OCI-LY1 (cell line): ENCODE measurements at regions not wholly inside any gene's neighbourhood (a gene's known extent, or its start where the extent isn't known, plus 50 kb on each side); places are given as distances from the start of the nearest gene placed in this dataset.

Source experiments
- EZH2 ChIP-seq: fragments of 200-600 bp; sonication (generic), shearing (Covaris generic); IDR thresholded peaks from 2 replicates; pipeline ENCODE4 v1.8.0; 2017; ENCODE audit warnings: borderline replicate concordance, mixed run types, mild to moderate bottlenecking, antibody characterized with exemption, low read length, moderate library complexity, mixed read lengths
- TF ChIP-seq, protein P1 (sequence below): fragments of 200-600 bp; sonication (generic), shearing (Covaris generic); IDR thresholded peaks from 2 replicates; pipeline ENCODE4 v1.5.1; 2017; ENCODE audit warnings: mild to moderate bottlenecking, antibody characterized with exemption, low read length, moderate library complexity, mixed read lengths

DNA sequence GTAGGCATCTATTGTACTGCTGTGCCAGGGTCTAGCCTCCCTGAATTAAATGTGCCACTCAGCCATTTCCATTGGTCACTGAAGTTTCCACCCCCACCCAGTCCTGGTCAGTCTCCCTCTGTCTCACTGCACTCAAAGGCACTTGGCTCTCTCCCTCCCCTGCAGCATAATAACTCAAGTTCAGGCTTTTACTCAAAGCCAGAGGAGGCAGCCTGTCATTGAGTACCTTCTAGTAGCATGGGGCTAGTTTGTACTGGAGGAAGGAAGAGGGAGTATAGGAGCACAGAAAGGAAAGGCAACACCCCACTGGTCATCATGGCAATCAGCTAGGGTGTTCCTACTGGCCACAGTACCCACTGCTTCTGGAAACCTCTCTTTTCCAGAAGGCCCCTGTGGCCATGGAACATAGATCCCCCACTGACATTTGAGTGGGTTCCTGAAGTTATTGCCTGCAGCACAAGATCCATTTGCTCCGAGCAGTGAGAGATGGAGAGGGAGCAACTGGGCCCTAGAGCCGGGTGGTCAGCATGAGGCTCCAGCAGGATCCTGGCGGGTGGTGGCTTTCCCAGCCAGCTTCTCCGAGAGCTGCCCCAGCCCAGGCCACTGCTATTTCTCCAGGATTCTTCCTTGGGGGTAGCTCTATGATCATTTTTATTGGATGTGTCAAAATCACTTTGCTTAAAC lies 89.9 kb upstream of the CPEB4 start:
- TF ChIP-seq, protein P1, sequence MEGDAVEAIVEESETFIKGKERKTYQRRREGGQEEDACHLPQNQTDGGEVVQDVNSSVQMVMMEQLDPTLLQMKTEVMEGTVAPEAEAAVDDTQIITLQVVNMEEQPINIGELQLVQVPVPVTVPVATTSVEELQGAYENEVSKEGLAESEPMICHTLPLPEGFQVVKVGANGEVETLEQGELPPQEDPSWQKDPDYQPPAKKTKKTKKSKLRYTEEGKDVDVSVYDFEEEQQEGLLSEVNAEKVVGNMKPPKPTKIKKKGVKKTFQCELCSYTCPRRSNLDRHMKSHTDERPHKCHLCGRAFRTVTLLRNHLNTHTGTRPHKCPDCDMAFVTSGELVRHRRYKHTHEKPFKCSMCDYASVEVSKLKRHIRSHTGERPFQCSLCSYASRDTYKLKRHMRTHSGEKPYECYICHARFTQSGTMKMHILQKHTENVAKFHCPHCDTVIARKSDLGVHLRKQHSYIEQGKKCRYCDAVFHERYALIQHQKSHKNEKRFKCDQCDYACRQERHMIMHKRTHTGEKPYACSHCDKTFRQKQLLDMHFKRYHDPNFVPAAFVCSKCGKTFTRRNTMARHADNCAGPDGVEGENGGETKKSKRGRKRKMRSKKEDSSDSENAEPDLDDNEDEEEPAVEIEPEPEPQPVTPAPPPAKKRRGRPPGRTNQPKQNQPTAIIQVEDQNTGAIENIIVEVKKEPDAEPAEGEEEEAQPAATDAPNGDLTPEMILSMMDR: no peak
- TF ChIP-seq EZH2: no peak
